BLaER1 (cell line): ENCODE measurements at regions not wholly inside any gene's neighbourhood (a gene's known extent, or its start where the extent isn't known, plus 50 kb on each side); places are given as distances from the start of the nearest gene placed in this dataset.

Source experiments
- H3K27ac ChIP-seq: shearing (Covaris generic); formaldehyde crosslinking; 2 replicates; pipeline ENCODE4 v1.8.1; 2022
- H3K27me3 ChIP-seq: shearing (Covaris generic); formaldehyde crosslinking; 2 replicates; pipeline ENCODE4 v1.8.1; 2022
- H3K36me3 ChIP-seq: shearing (Covaris generic); formaldehyde crosslinking; 2 replicates; pipeline ENCODE4 v1.8.1; 2022
- H3K4me1 ChIP-seq: shearing (Covaris generic); formaldehyde crosslinking; 2 replicates; pipeline ENCODE4 v1.8.1; 2022
- H3K4me2 ChIP-seq: shearing (Covaris generic); formaldehyde crosslinking; 2 replicates; pipeline ENCODE4 v1.8.1; 2022
- H3K4me3 ChIP-seq: shearing (Covaris generic); formaldehyde crosslinking; 2 replicates; pipeline ENCODE4 v1.8.1; 2022
- H3K9ac ChIP-seq: shearing (Covaris generic); formaldehyde crosslinking; 2 replicates; pipeline ENCODE4 v1.8.1; 2022
- H3K9me3 ChIP-seq: shearing (Covaris generic); formaldehyde crosslinking; 2 replicates; pipeline ENCODE4 v1.8.1; 2022
- H4K20me1 ChIP-seq: shearing (Covaris generic); formaldehyde crosslinking; 2 replicates; pipeline ENCODE4 v1.8.1; 2022
- Cebpa-rat ChIP-seq: shearing (Covaris generic); IDR thresholded peaks from 2 replicates; pipeline ENCODE4 v1.8.1; 2022

GRCh38 chr3:107981471-107982111 lies 109.2 kb downstream of the CD47 start:
- peaks cover 22% of the 10 kb centered on the region for H3K4me1 ChIP-seq
- H3K4me2 ChIP-seq, result no peak overlapping the region
- H3K4me3 ChIP-seq, result no peak overlapping the region
- no peaks in the 10 kb centered on the region for H3K27me3 ChIP-seq
- no peak for TF ChIP-seq Cebpa-rat
- no peaks in the 10 kb centered on the region for H4K20me1 ChIP-seq
- no peak overlapping the region for H3K9ac ChIP-seq
- no peaks in the 10 kb centered on the region for H3K9me3 ChIP-seq
- no peaks in the 10 kb centered on the region for H3K36me3 ChIP-seq
- no peak overlapping the region for H3K27ac ChIP-seq

- TF ChIP-seq Cebpa-rat, result no peak
- H3K27me3 ChIP-seq, result no peaks in the 10 kb centered on the region
- peaks cover 35% of the 10 kb centered on the region for H3K4me1 ChIP-seq
- no peak overlapping the region for H3K9ac ChIP-seq
- no peaks in the 10 kb centered on the region for H3K36me3 ChIP-seq
- H4K20me1 ChIP-seq, result no peaks in the 10 kb centered on the region
- H3K4me3 ChIP-seq, result no peak overlapping the region
- peak overlapping the region; percentile 65 for H3K4me2 ChIP-seq
- H3K27ac ChIP-seq, result no peak overlapping the region
- H3K9me3 ChIP-seq, result no peaks in the 10 kb centered on the region
Measured at GRCh38 chr3:107979538-107979937, 111.3 kb downstream of the CD47 start.

DNA sequence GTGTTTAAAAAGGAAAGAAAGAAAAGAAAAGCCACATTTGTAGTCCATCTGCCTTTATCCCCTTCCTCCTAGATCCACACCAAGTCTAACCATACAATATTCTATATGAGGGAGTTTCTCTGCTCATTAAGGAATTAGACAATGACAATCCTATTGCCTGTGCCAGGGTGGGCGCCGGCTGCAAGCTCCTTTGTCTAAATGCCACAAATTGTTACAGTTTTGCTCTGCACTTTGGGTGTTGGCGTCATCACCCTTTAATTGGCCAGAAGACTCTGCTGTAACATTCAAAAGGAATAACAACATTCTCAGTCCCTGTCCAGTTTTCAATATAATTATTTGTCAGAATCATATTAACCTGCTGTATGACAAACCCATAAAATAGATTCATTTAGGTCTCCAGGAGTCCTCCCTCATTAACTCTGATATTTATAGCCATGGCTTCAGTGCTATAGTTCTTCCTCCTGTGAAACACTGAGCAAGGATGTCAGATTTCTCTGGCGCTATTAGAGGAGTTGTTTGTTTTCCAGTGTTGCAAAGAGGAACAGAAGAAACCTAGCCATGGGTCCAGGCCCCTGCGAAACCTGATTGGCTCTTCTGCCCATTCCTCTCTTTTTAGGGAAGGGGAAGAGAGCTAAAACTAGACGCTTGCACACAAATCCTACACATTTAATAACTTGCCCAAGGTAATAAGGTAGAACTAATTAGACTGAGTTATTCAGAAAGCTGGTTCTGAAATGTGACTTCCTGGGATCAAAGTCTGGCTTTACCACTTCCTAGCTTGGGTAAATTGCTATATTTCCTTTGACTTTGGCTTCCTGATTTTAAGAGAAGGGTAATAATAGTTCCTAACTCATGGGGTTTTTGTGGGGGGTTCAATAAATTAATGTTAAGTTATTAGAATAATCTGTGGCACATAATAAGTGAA lies 112.4 kb downstream of the CD47 start:
- Histone ChIP-seq H4K20me1 (no peaks in the 10 kb centered on the region), H3K9me3 (no peaks in the 10 kb centered on the region), H3K4me2 (peak overlapping the region; percentile 65), H3K4me1 (peaks cover 35% of the 10 kb centered on the region), H3K36me3 (no peaks in the 10 kb centered on the region), H3K4me3 (no peak overlapping the region), H3K27me3 (no peaks in the 10 kb centered on the region), H3K9ac (no peak overlapping the region), H3K27ac (no peak overlapping the region)
- no peak for TF ChIP-seq Cebpa-rat

DNA sequence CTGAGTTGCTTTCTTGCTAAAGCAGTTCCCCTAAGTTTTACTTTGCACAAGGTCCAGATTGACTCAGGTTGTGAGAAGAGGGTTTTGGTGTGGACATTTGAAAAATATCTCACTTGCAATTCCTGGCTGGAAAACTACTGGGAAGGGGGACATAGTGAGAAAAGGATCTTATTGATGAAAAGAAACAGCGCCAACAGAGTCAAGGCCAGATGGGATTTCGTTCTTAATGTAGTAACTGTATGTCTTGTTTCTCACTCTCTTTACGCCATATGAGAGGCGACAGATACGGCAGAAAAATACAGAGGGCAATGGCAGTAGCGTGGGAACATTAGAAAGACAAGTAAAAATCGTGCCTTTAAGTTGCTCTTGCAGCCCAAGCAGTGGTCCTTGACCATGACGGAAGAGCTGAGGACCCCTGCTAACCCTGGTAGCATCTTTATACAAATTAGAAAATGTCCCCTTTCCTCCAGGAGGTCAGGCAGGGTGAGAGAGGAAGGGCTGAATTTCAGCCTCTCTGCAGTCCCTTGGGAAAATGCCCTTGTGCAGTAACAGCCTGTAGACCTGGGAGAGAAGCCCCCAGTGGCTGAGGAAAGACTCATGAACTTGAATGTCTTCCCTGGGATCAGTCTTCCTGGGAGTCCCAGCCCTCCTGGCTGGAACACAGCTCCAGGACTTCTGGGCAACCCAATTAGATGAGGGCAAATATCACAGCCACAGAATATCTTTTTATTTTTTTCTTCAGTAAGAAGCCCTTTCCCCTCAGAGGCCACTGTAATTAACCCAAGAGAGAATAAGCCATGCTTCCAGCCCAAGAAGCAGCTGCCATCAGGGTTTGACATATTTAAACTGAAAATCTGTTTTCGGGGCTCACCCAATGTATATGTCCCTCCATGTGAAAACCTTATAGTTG lies 113.4 kb downstream of the CD47 start:
- Histone ChIP-seq H3K9me3 (no peaks in the 10 kb centered on the region), H3K9ac (no peak overlapping the region), H3K4me3 (no peak overlapping the region), H3K27me3 (no peaks in the 10 kb centered on the region), H4K20me1 (no peaks in the 10 kb centered on the region), H3K36me3 (no peaks in the 10 kb centered on the region), H3K4me1 (peaks cover 35% of the 10 kb centered on the region), H3K4me2 (no peak overlapping the region; the same call in 1 of the 2 replicates), H3K27ac (no peak overlapping the region)
- TF ChIP-seq Cebpa-rat, result no peak

DNA sequence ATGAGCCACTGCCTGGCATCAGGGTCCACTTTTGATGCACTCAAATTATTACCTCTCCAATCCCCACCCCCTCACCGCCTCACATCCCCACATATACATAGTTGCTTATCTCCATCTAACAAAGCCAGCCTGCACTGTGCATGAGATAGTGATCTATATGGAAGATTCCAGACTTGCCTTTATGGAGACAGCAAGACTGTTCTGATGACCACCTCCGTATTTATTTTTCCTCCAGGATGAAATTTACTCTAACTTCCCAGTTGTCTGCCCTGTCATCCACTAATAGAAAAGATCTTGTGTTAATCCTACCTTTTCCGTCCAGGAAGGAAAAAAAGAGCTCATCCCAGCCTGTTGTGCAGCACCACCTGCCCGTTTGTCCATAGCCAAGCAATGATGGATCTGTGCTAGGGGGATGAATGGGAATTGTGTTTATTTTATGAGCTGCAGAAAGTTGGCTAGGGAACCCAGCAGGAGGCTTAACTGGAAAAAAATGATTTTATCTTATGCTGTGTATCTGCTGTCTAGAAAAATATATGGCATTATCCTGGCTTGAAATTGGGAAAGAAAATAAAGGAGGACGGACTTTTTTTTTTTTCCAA lies 114.5 kb downstream of the CD47 start:
- no peaks in the 10 kb centered on the region for H3K36me3 ChIP-seq
- no peaks in the 10 kb centered on the region for H3K27me3 ChIP-seq
- no peaks in the 10 kb centered on the region for H3K9me3 ChIP-seq
- no peak for TF ChIP-seq Cebpa-rat
- H3K4me2 ChIP-seq, result peak overlapping the region; percentile 53
- H3K4me3 ChIP-seq, result no peak overlapping the region
- peaks cover 35% of the 10 kb centered on the region for H3K4me1 ChIP-seq
- no peak overlapping the region for H3K9ac ChIP-seq
- H3K27ac ChIP-seq, result no peak overlapping the region
- no peaks in the 10 kb centered on the region for H4K20me1 ChIP-seq

- Histone ChIP-seq H3K4me1 (peaks cover 35% of the 10 kb centered on the region), H3K9ac (no peak overlapping the region), H4K20me1 (no peaks in the 10 kb centered on the region), H3K4me3 (no peak overlapping the region), H3K27me3 (no peaks in the 10 kb centered on the region), H3K27ac (no peak overlapping the region), H3K9me3 (no peaks in the 10 kb centered on the region), H3K4me2 (peak overlapping the region; percentile 53), H3K36me3 (no peaks in the 10 kb centered on the region)
- no peak for TF ChIP-seq Cebpa-rat
Measured at GRCh38 chr3:107975529-107976201, 115.2 kb downstream of the CD47 start.

DNA sequence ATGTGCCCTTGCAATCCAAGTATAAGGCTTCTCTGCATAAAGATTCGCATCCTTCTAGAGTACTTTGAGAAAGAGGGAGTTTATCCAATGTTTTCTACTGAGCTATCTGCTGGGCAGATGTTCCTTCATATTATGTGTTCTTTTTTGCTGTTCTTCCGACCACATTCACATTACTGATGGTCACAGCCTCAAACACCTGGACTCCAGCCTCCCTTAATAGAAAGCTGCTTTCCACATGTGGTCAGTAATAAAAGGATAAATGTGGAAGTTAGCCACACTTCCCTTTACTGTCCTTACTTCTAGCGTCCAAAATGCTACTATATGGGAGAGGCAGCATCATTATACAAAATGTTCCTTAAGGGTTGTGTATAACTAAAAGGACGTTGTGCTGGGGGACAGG lies 116.9 kb downstream of the CD47 start:
- TF ChIP-seq Cebpa-rat, result no peak

DNA sequence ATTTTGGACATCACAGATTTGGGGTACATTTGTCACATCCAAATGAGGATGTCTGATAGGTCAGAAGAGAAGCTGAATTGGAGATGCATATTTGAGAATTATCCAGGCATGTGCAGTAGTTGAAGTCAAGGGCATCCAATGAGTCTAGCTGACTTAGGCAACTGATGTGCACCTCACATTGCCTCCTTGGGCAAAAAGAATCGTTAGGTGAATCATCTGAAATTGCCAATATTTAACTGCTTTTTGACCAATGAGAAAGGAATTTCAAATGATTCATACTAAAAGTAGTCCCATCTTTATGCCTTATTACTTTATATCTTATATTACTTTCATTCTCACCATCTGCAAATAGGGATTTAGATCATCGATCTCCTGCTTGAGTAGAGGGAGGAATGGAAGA lies 117.7 kb downstream of the CD47 start:
- H4K20me1 ChIP-seq, result no peaks in the 10 kb centered on the region
- TF ChIP-seq Cebpa-rat, result no peak
- H3K27me3 ChIP-seq, result no peaks in the 10 kb centered on the region

More for the DNA sequence above, 116.9 kb downstream of the CD47 start:
- Histone ChIP-seq H4K20me1 (no peaks in the 10 kb centered on the region), H3K36me3 (no peaks in the 10 kb centered on the region), H3K9me3 (no peaks in the 10 kb centered on the region), H3K9ac (no peak overlapping the region), H3K4me1 (peaks cover 29% of the 10 kb centered on the region), H3K4me3 (no peak overlapping the region), H3K4me2 (no peak overlapping the region), H3K27ac (no peak overlapping the region), H3K27me3 (no peaks in the 10 kb centered on the region)

More for the DNA sequence above, 117.7 kb downstream of the CD47 start:
- Histone ChIP-seq H3K9ac (no peak overlapping the region), H3K27ac (no peak overlapping the region), H3K4me3 (no peak overlapping the region), H3K4me2 (no peak overlapping the region), H3K9me3 (no peaks in the 10 kb centered on the region), H3K36me3 (no peaks in the 10 kb centered on the region), H3K4me1 (peaks cover 21% of the 10 kb centered on the region)
